ENCODE measurements at regions not wholly inside any gene's neighbourhood (a gene's known extent, or its start where the extent isn't known, plus 50 kb on each side); places are given as distances from the start of the nearest gene placed in this dataset.

GRCh38 chr12:115169981-115170380, 486.0 kb upstream of the TBX3 start:
- TF ChIP-seq POLR2A (IDR thresholded peaks at IDR 0.05) (no peak), CTCF (IDR thresholded peaks at IDR 0.05) (no peak)
